ENCODE measurements at regions not wholly inside any gene's neighbourhood (a gene's known extent, or its start where the extent isn't known, plus 50 kb on each side); places are given as distances from the start of the nearest gene placed in this dataset.
"Not testable (repeated sequence)": the region's sequence is repeated elsewhere in the genome, so short reads cannot be mapped to it uniquely, and the experiment has no call there.

DNA sequence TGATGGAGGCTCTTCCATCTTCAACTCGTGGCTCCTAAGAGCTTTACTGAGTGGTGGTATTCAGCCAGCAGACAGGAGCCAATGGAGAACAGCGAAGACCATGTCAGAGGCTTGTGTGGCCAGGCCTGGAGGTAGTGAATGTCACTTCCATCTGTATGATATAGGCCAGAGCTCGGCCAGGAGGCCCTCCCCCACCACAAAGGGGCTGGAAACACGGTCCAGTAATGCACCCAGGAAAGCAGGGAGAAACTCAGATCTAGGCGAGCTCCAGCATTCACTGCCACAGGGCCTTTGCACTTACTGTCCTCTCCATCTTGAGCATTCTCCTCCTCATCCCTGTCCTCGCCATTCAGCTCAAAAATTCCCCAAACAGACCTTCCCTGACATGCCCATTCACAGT is 555.3 kb upstream of the C16orf82 start:
- DNase-seq, result no peak

DNA sequence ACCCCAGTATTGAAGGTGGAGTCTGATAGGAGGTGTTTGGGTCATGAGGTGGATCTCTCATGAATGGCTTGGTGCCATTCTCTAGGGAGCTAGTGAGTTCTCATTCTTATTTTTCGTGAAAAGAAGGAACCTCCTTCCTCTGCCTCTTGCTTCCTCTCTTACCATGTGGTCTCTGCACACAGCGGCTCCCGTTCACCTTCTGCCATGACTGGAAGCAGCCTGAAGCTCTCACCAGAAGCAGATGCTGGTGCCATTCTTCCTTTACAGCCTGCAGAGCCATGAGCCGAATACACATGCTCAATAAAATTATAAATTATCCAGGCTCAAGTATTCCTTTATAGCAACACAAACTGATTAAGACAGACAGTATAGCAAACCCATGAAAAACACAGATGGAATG is 545.1 kb upstream of the C16orf82 start:
- no peak for DNase-seq

DNA sequence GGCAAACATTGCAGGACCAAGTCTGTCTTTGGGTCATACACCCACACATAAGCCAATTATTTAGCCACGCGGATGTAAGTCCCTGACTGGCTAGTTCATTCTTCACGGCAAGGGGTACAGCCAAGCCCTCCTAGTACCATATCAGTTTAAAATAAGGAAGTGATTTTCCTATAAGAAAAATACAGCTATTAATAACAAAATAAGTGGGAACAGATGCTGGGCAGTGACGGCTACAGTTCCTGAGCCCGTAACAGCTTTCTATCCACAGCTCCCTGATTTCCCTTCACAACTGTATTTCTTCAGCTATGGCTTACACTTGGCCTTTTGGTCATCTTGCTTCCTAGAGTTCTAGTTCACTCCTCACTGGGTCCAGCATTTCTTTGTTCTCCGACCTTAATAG is 542.4 kb upstream of the C16orf82 start:
- DNase-seq, result no peak

DNA sequence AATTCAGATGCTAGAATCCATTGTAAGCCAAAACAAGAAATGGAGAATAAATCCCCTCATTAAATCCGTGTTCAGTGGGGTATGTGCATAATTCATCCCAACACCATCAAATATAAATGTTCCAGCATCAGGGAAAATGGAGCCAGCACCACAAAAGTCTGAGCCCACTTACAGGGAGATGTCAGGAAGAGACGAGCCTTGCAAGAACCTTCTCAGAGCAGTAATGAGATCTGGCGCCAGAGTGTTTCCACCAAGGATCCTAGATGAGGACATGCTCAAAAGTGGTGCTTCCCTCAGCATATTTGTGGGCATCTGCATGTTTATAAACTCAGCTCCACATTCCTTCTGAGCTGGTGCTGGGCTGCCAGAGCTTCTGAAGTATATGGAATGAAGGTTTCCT is 541.9 kb upstream of the C16orf82 start:
- no peak for DNase-seq

DNA sequence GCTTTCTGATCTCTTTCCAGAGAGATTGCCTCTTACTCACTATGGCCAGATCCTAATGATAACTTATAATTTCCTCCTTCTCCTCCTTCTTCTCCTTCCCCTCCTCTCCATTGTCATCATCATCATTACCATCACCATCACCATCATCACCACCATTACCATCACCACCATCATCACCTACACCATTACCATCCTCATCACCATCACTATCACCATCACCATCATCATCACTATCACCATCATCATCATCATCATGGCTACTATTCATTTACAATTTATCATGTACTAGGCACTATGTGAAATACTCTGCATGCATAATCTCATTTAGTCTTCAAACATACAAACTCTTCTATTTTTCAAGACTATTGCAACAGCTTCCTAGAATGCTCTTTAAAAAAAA is 540.9 kb upstream of the C16orf82 start:
- no peak for DNase-seq

DNA sequence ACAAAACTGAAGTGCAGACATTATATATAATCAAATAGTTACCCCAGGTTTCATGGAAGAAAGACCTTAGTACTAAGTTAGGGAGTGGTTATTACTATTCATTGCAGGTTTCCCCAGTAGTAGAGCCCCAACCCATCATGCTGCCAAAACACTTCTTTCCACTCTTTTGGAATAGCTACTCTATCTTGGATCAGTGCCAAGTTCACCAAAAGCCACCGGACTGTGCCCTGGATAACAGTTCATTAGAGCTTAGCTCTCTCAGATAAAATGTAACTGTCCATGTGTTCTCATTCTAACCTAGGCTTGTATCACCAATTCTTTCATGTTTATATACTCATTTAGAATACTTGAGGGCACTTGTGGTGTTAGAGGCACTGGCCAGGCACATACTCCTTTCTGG is 540.1 kb upstream of the C16orf82 start:
- DNase-seq, result no peak

DNA sequence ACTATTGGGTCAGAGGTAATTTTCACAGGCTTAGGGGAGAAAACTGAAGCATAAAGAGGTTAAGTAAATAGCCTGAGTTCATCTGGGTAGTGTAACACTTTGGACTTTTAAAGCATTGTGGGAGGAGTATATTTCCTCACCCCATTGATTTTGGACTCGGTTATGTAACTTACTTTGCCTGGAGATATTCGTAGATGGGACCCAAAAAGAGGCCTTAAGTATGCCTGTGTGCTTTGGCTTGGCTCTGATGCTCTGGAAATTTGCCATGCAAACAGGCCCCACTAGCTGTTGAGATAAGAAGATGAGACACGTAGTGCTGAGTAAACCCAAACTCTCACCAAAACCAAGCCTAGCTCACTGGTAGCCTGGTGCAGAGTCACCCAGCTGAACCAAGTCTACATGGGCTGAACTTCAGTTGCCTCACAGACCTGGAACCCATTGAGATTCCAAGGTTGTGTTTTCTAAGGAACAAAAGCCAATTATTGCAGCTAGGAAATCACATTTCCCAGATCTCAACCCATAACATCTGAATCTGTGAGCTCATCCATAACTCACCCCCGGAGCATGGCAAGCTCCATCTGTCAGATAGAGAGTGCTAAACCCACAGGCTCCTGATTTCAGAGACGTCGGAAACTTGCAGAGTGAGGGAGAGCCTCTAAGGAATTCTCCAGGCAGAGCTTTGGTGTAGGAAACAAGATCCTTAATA is 536.0 kb upstream of the C16orf82 start:
- no peak for DNase-seq

- no peak for DNase-seq
These were observed 535.4 kb upstream of the C16orf82 start for GRCh38 chr16:26531290-26531730.

DNA sequence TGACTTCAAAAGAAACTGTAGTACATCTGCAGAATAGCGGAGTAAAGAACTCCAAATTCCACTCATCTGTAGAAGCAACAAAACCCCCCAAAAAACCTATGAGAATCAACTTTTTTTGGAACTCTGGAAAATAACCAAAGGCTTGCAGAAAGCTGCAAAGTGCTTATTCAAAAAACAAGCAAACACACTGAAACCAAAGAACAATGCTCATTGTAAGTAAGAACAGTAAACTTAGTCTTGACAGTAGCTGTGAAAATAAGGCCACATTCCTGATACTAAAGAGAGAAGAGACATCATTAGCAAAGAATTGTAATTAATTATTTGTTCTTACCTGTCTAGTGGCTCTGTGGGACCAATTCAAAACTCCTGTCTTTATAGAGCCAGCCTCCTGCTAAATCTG is 534.3 kb upstream of the C16orf82 start:
- DNase-seq, result no peak

DNA sequence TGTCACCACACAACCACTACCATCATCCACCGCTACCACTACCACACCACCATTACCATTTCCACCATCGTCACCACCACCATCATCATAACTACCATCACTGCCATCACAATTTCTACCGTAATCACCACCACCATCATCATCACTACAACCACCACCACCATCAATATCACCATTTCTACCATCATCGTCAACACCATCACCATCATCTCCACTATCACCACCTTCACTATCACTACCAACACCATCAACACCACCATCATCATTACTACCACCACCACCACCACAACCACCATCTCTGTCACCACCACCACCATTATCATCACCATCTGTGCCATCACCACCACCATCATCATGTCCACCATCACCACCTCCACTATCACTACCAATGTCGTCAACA is 524.5 kb upstream of the C16orf82 start:
- DNase-seq, result no peak

DNA sequence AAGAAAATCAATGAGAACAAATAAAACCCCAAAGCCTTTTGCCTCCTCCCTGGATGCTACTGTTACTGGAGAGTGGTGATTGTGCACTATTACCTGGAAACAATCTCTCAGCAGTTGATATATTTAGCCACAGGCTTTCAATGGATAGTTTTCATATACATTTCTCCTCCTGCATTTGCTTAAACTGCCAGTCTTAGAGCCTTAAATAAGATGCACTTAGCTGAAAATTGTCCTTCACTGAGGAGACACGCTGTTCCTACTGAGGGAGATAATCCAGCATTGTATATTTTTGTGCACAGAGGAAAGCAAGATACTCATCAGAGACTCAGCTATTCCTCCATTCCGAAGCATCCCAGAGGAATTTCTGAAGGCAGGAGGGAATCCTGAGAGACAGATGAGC is 520.2 kb upstream of the C16orf82 start:
- no peak for DNase-seq

DNA sequence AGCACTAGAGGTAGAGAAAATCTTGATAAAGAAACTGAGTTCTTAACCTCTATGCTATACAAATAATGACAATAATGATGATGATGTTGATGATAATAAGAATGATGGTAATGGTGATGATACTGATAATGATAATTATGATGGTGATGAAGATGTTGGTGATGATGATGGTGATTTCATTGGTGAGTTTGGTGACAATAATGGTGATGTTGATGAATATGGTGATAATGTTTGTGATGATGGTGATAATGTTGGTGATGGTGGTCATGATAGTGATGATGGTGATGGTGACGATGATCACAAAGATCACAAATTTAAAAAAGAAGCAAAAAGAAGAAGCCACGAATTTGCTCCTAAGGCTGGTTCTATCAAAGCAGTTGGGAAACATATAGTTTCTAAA is 519.0 kb upstream of the C16orf82 start:
- DNase-seq, result no peak

DNA sequence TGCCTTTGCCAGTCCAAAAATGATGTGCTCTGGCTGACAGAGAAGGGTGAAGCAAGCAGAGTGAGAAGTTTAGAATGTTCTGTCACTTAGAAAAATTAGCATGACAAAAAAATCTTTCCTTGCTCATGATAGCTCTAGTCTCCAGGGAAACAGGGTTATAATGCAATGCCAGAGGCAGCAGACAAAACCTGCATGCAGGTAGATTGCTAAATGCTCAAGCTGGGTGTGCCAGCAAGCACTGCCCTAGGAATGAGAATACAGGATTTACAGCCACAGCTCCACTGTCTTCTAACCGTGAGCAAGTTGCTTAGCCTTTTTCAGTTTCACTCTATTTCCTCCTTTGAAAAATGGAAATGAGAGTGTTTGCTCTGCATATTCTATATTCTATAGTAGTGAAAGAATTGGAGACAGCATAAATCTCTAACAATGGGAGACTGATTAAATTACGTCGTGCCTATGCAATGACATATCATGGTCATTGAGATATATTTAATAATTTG is 516.6 kb upstream of the C16orf82 start:
- no peak for DNase-seq

GRCh38 chr16:26554030-26554429 is 512.7 kb upstream of the C16orf82 start:
- DNase-seq, result no peak

DNA sequence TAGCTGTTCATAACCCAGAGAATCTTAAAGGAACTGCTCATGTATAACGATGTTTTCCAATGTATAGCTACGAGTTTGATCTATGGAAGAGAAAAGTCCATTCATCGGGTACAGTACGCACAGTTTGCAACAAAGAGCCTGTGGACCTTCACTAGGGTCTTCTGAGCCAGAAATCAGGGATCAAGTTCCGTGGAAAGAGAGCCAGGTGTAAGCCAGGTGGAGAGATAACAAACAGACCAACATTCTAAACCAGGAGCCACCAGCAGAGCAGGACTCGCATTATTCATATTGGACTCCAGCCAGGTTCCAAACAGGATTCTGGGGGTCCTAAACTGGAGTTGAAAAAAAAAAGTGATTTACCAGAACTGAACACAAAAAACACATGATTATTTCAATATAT is 505.4 kb upstream of the C16orf82 start:
- no peak for DNase-seq

DNA sequence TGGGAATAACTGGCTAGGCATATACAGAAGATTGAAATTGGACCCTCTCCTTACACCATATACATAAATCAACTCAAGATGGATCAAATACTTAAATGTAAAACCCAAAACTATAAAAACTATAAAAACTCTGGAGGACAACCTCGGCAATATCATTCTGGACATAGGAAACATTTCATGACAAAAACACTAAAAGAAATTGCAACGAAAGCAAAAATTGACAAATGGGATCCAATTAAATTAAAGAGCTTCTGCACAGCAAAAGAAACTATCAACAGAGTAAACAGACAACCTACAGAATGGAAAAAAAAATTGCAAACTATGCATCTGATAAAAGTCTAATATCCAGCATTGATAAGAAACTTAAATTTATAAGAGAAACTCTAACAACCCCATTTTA is 503.7 kb upstream of the C16orf82 start:
- DNase-seq, result no peak

DNA sequence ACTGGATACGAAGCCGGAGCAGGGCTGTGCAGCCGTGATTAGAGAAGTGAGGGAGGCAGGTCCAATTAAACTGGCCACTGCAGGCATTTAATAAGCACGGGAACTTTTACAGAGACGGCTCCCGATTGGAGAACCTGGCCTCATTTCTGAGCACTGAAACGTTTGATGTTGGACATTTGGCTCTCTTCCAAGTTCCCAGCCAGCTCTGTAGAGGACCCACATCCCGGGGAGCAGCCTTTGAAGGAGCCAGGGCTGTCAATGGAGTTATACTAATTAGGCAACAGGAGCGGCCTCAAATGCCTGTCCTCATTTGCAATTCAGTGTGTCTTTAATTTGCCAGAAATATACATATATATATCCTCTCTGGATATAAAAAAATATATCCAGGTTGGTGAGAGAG is 499.4 kb upstream of the C16orf82 start:
- DNase-seq, result no peak

GRCh38 chr16:26569793-26570192 is 496.9 kb upstream of the C16orf82 start:
- DNase-seq, result no peak

DNA sequence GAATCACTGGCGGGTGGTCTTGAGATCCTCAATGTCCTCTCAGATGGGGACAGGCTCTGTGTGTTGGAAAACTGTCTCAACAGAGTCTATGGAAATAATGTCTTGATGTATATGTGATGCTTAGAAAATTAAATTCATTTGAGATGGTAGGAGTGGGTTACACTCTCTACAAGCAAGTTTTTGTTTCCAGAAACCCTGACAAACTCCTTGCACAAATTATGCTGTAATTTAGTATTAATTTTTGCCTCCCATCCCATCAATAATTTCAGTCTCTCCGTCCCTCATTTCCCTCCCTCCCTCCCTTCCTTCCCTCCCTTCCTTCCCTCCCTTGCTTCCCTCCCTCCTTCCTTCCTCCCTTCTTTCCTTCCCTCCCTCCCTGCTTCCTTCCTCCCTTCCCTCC is 488.0 kb upstream of the C16orf82 start:
- DNase-seq, result no peak

GRCh38 chr16:26583803-26584202 is 482.9 kb upstream of the C16orf82 start:
- DNase-seq, result no peak

- no peak for DNase-seq
These were observed 473.0 kb upstream of the C16orf82 start for GRCh38 chr16:26593700-26594099.

- DNase-seq, result no peak
These were observed 472.1 kb upstream of the C16orf82 start for GRCh38 chr16:26594666-26595065.

- no peak for DNase-seq
These were observed 471.5 kb upstream of the C16orf82 start for GRCh38 chr16:26595199-26595598.

DNA sequence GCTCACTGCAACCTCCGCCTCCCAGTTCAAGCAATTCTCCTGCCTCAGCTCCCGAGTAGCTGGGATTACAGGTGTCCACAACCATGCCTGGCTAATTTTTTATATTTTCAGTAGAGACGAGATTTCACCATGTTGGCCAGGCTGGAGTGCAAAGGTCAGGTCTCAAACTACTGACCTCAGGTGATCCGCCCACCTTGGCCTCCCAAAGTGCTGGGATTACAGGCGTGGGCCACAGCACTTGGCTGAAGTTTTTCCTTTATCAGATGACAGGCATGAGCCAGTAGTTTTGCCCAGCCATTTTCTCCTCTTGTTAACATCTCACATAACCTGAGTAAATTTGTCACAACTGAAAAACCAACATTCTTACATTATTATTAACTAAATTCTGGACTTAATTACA is 470.7 kb upstream of the C16orf82 start:
- not testable (repeated sequence) for DNase-seq

- no peak for DNase-seq
These were observed 468.7 kb upstream of the C16orf82 start for GRCh38 chr16:26598061-26598460.
